ENCODE measurements at regions not wholly inside any gene's neighbourhood (a gene's known extent, or its start where the extent isn't known, plus 50 kb on each side); places are given as distances from the start of the nearest gene placed in this dataset.
A peak's percentile ranks its signal among the peaks of the same experiment; 100 is the strongest.

DNA sequence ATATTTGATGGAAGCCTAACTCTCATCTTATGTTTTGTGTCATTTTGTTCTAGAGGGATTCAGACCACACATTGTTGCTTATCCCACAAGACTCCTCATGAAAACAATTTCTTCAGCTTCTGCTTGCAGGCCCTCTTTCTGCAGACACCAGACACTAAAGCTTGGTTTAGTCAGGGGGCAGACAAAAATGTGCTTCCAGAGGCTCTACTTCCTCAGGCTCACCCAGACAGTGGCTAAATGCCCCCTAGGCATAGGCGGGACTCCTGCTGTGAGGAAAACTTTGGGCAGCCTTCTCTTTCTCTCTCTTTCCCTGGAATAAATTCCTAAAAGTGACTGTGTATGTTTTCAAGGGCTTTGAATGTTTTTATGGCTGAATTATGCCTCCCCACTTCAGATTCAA lies 435.4 kb upstream of the ATP11B start:
- TF ChIP-seq, protein P1, sequence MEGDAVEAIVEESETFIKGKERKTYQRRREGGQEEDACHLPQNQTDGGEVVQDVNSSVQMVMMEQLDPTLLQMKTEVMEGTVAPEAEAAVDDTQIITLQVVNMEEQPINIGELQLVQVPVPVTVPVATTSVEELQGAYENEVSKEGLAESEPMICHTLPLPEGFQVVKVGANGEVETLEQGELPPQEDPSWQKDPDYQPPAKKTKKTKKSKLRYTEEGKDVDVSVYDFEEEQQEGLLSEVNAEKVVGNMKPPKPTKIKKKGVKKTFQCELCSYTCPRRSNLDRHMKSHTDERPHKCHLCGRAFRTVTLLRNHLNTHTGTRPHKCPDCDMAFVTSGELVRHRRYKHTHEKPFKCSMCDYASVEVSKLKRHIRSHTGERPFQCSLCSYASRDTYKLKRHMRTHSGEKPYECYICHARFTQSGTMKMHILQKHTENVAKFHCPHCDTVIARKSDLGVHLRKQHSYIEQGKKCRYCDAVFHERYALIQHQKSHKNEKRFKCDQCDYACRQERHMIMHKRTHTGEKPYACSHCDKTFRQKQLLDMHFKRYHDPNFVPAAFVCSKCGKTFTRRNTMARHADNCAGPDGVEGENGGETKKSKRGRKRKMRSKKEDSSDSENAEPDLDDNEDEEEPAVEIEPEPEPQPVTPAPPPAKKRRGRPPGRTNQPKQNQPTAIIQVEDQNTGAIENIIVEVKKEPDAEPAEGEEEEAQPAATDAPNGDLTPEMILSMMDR (conservative IDR thresholded peaks at IDR 0.05), result no peak

DNA sequence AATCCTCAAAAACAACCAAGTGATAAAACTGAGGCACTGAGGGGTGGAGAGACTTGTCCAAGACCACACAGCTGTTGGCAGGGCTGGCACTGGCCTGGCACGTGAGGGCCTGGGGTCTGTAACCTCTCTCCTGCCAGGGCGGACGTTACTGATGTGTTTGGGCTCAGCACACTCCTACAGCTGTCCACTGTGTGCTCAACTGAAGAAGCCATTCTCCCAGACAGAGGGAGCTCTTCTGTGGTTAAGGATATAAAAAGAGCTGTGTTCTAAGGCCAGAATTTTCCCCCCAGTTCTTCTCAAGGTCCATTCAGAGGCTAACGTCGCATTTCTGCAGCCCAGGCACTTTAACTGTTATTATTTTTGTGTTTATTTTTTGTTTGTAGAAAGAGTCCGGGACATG lies 429.0 kb upstream of the ATP11B start:
- H3K27ac ChIP-seq, result 0 out of 2 replicates have a peak overlapping the region, but pooled peaks have one; percentile 19
- TF ChIP-seq, protein P1 (conservative IDR thresholded peaks at IDR 0.05), result peak; percentile 17; the same call in 1 of the 2 replicates

More for the DNA sequence above, 435.4 kb upstream of the ATP11B start:
- H3K27ac ChIP-seq, result no peak overlapping the region

DNA sequence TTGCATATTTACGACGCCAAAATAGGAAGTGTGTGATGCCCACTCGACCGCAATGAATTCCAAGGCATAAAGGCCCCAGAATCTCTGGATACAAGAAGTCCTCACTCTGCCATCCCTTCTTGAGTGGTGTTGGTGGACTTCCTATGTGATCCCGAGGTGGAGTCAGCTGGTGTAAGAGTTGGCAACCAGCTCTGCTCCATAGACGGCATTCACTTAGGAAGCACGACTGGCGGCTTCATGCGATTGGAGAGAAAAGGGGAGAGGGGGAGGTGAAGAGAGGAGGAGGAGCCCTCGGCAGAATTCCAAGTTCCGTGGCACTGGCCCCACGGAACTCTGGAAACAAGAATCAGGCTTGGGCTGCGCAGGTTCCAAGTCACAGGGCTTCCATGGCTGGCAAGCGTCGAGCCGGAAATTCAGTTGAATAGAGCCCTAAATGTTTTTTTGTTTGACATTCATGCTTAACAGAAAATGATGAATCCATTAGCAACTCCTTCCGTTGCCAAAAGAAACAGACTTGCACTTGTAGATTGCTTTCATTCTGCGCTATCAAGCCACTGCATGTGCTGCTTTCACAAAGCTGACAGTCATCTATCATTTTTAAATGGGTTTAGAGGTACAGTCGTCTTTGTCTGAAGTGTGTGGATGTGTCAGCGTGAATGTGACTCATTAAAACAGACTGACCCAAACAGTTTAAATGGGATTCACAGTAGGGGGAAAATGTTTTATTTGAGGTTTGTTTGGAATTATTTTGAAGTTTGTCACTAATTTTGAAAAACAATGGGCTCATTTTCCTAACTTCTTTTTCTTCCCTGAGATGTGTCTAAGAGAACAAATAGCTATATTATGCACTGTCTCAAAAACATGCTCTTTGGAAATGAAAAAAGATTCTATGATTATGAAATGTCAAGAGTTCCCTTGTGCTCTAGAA lies 428.3 kb upstream of the ATP11B start:
- TF ChIP-seq, protein P1 (conservative IDR thresholded peaks at IDR 0.05), result no peak; the same call in 1 of the 2 replicates
- H3K27ac ChIP-seq, result peak overlapping the region; percentile 19

DNA sequence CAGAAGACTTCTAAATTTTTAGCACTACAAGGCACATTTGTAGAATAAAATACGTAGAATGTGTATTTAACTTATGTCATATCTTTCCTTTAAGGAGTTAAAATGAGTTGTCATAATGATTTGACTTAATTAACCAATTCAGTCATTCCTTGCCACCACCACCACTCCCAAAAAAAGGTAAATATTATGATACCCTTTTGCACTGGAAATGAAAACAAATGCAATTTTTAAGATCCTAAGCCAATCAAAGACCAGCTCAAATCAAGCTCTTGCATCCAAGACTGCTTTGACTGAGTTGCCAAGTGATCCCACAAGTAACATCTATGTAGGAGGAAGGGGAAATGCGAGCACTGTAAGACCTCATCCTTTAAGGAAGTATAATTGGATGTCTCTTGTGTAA lies 426.6 kb upstream of the ATP11B start:
- H3K27ac ChIP-seq, result no peak overlapping the region
- TF ChIP-seq, protein P1 (conservative IDR thresholded peaks at IDR 0.05), result no peak

DNA sequence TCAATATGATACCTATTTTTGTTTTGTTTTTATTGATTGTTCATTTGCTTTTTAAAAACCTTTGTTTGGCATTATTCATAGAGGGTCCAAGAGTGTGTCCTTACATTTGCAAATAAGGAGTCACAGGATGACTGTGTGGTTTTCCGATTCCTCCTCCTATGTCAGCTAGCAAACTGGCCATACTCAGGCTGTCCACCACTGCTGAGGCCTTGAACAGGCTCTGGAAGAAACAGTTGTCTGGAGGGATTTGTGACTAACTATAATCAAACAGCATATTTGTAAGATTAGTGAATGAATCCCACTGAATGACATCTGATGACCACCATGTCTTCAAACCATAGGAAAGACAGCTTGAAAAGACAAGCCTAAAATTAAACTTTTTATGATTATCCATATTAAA lies 423.4 kb upstream of the ATP11B start:
- TF ChIP-seq, protein P1 (conservative IDR thresholded peaks at IDR 0.05), result no peak

DNA sequence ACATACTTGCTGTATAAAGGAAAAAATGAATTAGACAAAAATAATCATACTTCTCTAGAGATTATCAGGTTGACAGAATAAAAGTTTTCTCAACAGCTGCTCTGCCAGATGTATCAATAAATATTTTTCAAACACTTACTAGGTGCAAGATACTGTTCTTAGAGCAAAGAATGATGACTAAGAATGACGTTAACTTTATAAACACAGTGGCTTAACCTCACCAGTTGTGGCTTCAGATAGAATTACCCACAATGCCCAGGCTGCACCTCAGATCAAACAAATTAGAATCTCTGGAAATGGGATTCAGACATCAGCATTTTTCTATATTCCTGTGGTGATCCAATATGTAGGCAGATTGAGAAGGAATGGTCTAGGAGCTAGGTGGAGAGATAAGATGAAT lies 422.4 kb upstream of the ATP11B start:
- TF ChIP-seq, protein P1 (conservative IDR thresholded peaks at IDR 0.05), result no peak
- no peak overlapping the region for H3K27ac ChIP-seq

More for the DNA sequence above, 423.4 kb upstream of the ATP11B start:
- no peak overlapping the region for H3K27ac ChIP-seq

DNA sequence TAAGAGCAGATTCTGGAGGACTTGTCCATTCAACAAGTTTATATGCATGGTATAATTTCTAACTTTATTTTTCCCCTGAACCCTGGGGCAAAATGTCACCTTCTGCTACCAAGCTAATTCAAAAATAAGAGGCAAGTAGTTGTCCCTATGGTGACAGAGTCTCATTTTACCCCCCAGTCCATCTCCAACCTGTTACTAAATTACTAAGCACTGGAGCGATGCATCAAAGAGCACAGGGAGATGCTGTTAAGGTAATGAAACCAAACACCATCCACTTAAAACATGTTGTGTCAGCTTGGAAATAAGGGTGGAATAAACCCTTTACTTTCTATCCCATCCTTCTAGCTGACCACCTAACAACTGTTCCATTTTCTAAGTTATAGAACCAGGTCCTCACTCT lies 417.4 kb upstream of the ATP11B start:
- TF ChIP-seq, protein P1 (conservative IDR thresholded peaks at IDR 0.05), result no peak
- no peak overlapping the region for H3K27ac ChIP-seq

Measured in VCaP (cell line).